HEK293T (cell line): ENCODE measurements at regions not wholly inside any gene's neighbourhood (a gene's known extent, or its start where the extent isn't known, plus 50 kb on each side); places are given as distances from the start of the nearest gene placed in this dataset.

Source experiments
- ELF4 ChIP-seq: fragments of 450-650 bp; IDR thresholded peaks from 2 replicates; pipeline ENCODE4 v1.6.1; 2017; ENCODE audit warnings: antibody characterized with exemption
- FOXK2 ChIP-seq: fragments of 450-650 bp; IDR thresholded peaks from 2 replicates; pipeline ENCODE4 v1.6.1; 2016; ENCODE audit warnings: mild to moderate bottlenecking

GRCh38 chr15:95760508-95760907, 570.0 kb upstream of the NR2F2 start:
- TF ChIP-seq ELF4 (no peak), FOXK2 (no peak)
